PFSK-1 (cell line): ENCODE measurements at regions not wholly inside any gene's neighbourhood (a gene's known extent, or its start where the extent isn't known, plus 50 kb on each side); places are given as distances from the start of the nearest gene placed in this dataset.

Source experiments
- FOXP2 ChIP-seq: optimal IDR thresholded peaks from 2 replicates; pipeline ENCODE3; 2011; ENCODE audit warnings: borderline replicate concordance, control low read depth, inconsistent platforms; ENCODE audit not compliant: insufficient read depth; ENCODE audit errors: extremely low read length, extremely low read depth
- POLR2AphosphoS5 ChIP-seq: IDR thresholded peaks from 2 replicates; pipeline ENCODE4 v1.6.1; 2012; ENCODE audit warnings: low read depth, mild to moderate bottlenecking, control low read depth, low read length, moderate library complexity
- SIN3A ChIP-seq: IDR thresholded peaks from 2 replicates; pipeline ENCODE4 v1.6.1; 2012; ENCODE audit warnings: mild to moderate bottlenecking, low read length, moderate library complexity, borderline replicate concordance; ENCODE audit not compliant: insufficient read depth
- TAF1 ChIP-seq: IDR thresholded peaks from 2 replicates; pipeline ENCODE4 v1.6.1; 2012; ENCODE audit warnings: low read length, control low read depth, borderline replicate concordance; ENCODE audit not compliant: insufficient read depth
- TF ChIP-seq, protein P1 (sequence below), 2 experiments: IDR thresholded peaks; 2 replicates each; pipeline versions ENCODE4 v1.6.1 to v1.8.0; 2011 to 2012; ENCODE audit warnings: low read depth in 2 of 2, low read length in 2 of 2, control low read depth in 1 of 2, inconsistent platforms in 1 of 2, mild to moderate bottlenecking in 1 of 2, moderate library complexity in 1 of 2; ENCODE audit not compliant: insufficient read depth in 1 of 2

DNA sequence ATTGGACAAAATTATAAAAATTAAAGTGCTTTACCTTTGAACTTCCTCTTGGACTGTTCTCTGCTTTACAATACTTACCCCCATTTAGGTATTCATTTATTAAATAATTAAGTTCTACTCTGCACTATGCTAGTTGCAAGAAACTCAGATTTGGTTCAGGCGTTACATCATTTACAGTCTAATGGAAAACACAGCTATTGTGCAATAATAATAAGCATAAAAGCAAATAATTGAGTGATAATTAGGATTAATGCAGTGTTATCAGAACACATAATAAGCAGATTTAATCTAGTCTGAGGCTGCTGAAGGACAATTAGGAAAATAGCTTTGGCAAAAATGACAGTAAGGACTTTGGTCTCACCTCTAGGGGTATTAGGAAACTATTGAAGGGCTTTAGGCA lies 493.2 kb upstream of the ADARB2 start:
- TF ChIP-seq FOXP2 (no peak), POLR2AphosphoS5 (no peak), TAF1 (no peak), SIN3A (no peak)
- TF ChIP-seq, protein P1, sequence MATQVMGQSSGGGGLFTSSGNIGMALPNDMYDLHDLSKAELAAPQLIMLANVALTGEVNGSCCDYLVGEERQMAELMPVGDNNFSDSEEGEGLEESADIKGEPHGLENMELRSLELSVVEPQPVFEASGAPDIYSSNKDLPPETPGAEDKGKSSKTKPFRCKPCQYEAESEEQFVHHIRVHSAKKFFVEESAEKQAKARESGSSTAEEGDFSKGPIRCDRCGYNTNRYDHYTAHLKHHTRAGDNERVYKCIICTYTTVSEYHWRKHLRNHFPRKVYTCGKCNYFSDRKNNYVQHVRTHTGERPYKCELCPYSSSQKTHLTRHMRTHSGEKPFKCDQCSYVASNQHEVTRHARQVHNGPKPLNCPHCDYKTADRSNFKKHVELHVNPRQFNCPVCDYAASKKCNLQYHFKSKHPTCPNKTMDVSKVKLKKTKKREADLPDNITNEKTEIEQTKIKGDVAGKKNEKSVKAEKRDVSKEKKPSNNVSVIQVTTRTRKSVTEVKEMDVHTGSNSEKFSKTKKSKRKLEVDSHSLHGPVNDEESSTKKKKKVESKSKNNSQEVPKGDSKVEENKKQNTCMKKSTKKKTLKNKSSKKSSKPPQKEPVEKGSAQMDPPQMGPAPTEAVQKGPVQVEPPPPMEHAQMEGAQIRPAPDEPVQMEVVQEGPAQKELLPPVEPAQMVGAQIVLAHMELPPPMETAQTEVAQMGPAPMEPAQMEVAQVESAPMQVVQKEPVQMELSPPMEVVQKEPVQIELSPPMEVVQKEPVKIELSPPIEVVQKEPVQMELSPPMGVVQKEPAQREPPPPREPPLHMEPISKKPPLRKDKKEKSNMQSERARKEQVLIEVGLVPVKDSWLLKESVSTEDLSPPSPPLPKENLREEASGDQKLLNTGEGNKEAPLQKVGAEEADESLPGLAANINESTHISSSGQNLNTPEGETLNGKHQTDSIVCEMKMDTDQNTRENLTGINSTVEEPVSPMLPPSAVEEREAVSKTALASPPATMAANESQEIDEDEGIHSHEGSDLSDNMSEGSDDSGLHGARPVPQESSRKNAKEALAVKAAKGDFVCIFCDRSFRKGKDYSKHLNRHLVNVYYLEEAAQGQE (IDR thresholded peaks at IDR 0.05; ENCODE audit: insufficient read depth in 1 of 2, low read depth in 2 of 2, low read length in 2 of 2): no peak

- TF ChIP-seq TAF1: no peak
- no peak for TF ChIP-seq SIN3A
- no peak for TF ChIP-seq FOXP2
- TF ChIP-seq, protein P1 (IDR thresholded peaks at IDR 0.05; ENCODE audit: insufficient read depth in 1 of 2, low read depth in 2 of 2, low read length in 2 of 2): no peak
- TF ChIP-seq POLR2AphosphoS5: no peak
These were observed 491.1 kb upstream of the ADARB2 start for GRCh38 chr10:2228320-2228901.

- no peak for TF ChIP-seq SIN3A
- no peak for TF ChIP-seq POLR2AphosphoS5
- no peak for TF ChIP-seq FOXP2
- no peak for TF ChIP-seq TAF1
- TF ChIP-seq, protein P1 (IDR thresholded peaks at IDR 0.05; ENCODE audit: insufficient read depth in 1 of 2, low read depth in 2 of 2, low read length in 2 of 2): no peak
These were observed 488.3 kb upstream of the ADARB2 start for GRCh38 chr10:2225609-2226008.

DNA sequence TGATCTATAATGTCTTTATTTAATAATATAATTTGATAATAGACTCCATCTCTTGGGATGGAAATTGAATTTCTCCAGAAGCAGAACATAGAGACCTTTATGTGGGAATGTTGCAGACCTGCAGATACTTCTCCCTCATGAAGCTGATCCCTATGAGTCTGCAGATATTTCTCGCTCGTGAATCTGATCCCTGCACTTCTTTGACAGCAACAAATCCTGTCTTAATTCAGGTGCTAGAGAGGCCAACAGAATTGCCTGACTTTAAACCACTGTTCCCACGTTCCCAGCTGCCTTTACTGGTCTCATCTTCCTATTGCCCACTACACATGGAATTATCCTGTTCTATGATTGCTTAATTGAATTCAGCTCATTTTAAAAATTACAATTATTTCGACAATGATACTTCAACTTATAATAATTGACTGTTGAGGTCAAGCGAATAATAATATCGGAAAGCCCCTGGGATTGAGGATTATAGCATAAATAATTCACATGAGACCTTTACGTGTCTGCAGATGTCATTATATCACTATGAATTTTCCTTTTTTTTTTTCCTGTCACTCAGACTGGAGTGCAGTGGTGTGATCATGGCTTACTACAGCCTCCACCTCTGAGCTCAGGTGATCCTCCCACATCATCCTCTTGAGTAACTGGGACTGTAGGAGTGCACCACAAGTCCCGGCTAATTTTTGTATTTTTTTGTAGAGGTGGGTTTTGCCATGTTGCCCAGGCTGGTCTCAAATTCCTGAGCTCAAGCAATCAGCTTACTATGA lies 486.4 kb upstream of the ADARB2 start:
- TF ChIP-seq POLR2AphosphoS5: no peak
- no peak for TF ChIP-seq TAF1
- no peak for TF ChIP-seq SIN3A
- TF ChIP-seq FOXP2: no peak
- TF ChIP-seq, protein P1 (IDR thresholded peaks at IDR 0.05; ENCODE audit: insufficient read depth in 1 of 2, low read depth in 2 of 2, low read length in 2 of 2): no peak
